ENCODE measurements at regions not wholly inside any gene's neighbourhood (a gene's known extent, or its start where the extent isn't known, plus 50 kb on each side); places are given as distances from the start of the nearest gene placed in this dataset.

DNA sequence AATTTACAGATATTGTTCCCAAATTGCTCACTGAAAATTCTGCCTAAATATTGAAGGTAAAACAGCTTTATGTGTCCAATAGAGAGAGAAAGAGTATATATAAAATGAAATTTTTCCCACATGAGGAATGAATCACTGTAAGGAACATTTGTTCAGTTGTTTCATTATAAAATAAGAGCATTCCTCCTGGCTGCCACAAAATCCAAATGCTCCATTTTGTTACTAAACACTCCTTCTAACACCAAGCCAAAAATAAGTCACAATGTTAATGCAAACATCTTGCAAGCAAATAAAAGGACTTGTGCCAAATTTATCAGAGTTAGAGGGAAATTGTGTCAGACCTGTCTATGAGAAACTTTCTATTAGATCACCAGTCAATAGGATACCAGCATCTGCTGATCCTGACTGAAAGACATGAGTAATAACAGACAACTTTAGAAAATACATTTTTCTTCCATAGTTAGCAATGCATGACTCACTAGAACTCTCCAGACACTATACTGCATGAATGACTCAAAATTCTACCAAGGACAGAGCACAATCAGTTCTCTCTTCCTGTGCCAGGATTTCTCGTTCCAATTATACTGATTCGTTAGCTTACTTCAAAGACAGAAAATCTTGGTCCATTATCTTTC, 83.5 kb upstream of the FNDC3A start:
- DNase-seq (ENCODE audit: extremely low read depth in 1 of 4, low spot score in 3 of 4) (no peak), FAIRE-seq (no peak), ATAC-seq (no peak)
- Histone ChIP-seq H3K4me2 (ENCODE audit: insufficient read depth, low read length) (no peak overlapping the region), H2AFZ (ENCODE audit: low read depth, low read length) (no peak overlapping the region), H3K9me3 (replicated peaks; ENCODE audit: control insufficient read depth, insufficient read depth, low read depth, low read length) (no peaks in the 10 kb centered on the region), H3K4me1 (replicated peaks in 1 of 2; ENCODE audit: control insufficient read depth in 2 of 2, insufficient read depth in 2 of 2, low read length in 2 of 2) (no peaks in the 10 kb centered on the region), H3K9ac (ENCODE audit: insufficient read depth in 1 of 2, low read depth in 2 of 2, low read length in 2 of 2) (no peak overlapping the region), H3K27me3 (ENCODE audit: control insufficient read depth in 2 of 2, insufficient read depth in 2 of 2, low read length in 2 of 2) (no peaks in the 10 kb centered on the region; a peak in 2 of 5 replicates), H3K27ac (ENCODE audit: extremely low read depth, low read depth, low read length) (no peak overlapping the region), H3K9me1 (ENCODE audit: control insufficient read depth, insufficient read depth, low read length) (no peaks in the 10 kb centered on the region), H4K20me1 (replicated peaks; ENCODE audit: control insufficient read depth, insufficient read depth, low read length) (no peaks in the 10 kb centered on the region), H3K4me3 (no peak overlapping the region), H3K36me3 (ENCODE audit: control insufficient read depth, insufficient read depth, low read length) (no peaks in the 10 kb centered on the region), H3K79me2 (ENCODE audit: control insufficient read depth, insufficient read depth, low read length) (no peaks in the 10 kb centered on the region)
- in situ Hi-C loops (cut with MboI): no loop called here
- WGBS (ENCODE audit: insufficient coverage, low coverage, missing lambda C conversion rate): 0% methylated on average over 2 of the region's 2 CpGs
- CTCF ChIA-PET (ENCODE audit: low intra/inter-chr PET ratio): no interaction called here
- POLR2A ChIA-PET: no interaction called here
- TF ChIP-seq, protein P1, sequence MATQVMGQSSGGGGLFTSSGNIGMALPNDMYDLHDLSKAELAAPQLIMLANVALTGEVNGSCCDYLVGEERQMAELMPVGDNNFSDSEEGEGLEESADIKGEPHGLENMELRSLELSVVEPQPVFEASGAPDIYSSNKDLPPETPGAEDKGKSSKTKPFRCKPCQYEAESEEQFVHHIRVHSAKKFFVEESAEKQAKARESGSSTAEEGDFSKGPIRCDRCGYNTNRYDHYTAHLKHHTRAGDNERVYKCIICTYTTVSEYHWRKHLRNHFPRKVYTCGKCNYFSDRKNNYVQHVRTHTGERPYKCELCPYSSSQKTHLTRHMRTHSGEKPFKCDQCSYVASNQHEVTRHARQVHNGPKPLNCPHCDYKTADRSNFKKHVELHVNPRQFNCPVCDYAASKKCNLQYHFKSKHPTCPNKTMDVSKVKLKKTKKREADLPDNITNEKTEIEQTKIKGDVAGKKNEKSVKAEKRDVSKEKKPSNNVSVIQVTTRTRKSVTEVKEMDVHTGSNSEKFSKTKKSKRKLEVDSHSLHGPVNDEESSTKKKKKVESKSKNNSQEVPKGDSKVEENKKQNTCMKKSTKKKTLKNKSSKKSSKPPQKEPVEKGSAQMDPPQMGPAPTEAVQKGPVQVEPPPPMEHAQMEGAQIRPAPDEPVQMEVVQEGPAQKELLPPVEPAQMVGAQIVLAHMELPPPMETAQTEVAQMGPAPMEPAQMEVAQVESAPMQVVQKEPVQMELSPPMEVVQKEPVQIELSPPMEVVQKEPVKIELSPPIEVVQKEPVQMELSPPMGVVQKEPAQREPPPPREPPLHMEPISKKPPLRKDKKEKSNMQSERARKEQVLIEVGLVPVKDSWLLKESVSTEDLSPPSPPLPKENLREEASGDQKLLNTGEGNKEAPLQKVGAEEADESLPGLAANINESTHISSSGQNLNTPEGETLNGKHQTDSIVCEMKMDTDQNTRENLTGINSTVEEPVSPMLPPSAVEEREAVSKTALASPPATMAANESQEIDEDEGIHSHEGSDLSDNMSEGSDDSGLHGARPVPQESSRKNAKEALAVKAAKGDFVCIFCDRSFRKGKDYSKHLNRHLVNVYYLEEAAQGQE (IDR thresholded peaks at IDR 0.05; ENCODE audit: borderline replicate concordance): peak; percentile 52
- TF ChIP-seq, protein P1 (CRISPR knock-in tag; IDR thresholded peaks at IDR 0.05; ENCODE audit: low read depth): no peak
- TF ChIP-seq FOSL1 (tag; conservative IDR thresholded peaks at IDR 0.05): peak; percentile 66
- TF ChIP-seq TCF3 (CRISPR knock-in tag; IDR thresholded peaks at IDR 0.05): no peak
- intact Hi-C loops (cut with micrococcal nuclease): no loop called here
- no TSS peak for BruUV-seq (replicated peaks)

Measured in K562 (cell line).